ENCODE measurements at regions not wholly inside any gene's neighbourhood (a gene's known extent, or its start where the extent isn't known, plus 50 kb on each side); places are given as distances from the start of the nearest gene placed in this dataset.

DNA sequence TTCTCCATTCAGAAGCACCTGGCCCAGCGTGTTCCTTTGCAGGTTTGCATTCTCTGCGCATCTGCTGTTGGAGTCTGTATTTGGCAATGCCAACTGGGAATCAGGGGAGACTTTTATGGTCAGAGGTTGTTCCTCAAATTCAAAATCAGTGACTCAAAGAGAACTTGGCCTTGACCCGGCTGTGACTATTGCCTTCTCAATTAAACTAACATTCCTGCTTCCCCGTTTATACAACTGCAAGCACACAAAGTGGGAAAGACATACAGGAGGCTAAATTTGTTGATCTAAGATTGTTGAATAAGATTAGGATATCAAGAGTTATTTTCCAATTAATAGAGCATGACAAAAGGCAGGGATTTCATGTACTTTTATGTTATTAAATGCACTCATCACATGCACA lies 402.4 kb upstream of the IRX2 start:
- no peak for TF ChIP-seq EZH2 (IDR thresholded peaks at IDR 0.05; ENCODE audit: insufficient read depth, poor library complexity, severe bottlenecking)
- no peak for TF ChIP-seq EZH2phosphoT487 (IDR thresholded peaks at IDR 0.05; ENCODE audit: insufficient read depth, low read depth)

Measured in GM23248 (cell line).